ENCODE measurements at regions not wholly inside any gene's neighbourhood (a gene's known extent, or its start where the extent isn't known, plus 50 kb on each side); places are given as distances from the start of the nearest gene placed in this dataset.

- Mint-ChIP-seq H3K36me3 (no peaks in the 10 kb centered on the region), H3K4me1 (no peaks in the 10 kb centered on the region), H3K27ac (no peak overlapping the region), H3K4me3 (no peak overlapping the region), H3K27me3 (no peaks in the 10 kb centered on the region), H3K9me3 (no peaks in the 10 kb centered on the region)
- ATAC-seq (ENCODE audit: low read depth) (no peak), DNase-seq (ENCODE audit: low spot score in 2 of 2) (no peak)
These were observed 92.3 kb downstream of the GYPC start for GRCh38 chr2:126748188-126748760.

GRCh38 chr2:126748929-126749518 lies 93.1 kb downstream of the GYPC start:
- DNase-seq (ENCODE audit: low spot score in 2 of 2) (no peak), ATAC-seq (ENCODE audit: low read depth) (no peak)
- Mint-ChIP-seq H3K36me3 (no peaks in the 10 kb centered on the region), H3K27me3 (no peaks in the 10 kb centered on the region), H3K27ac (no peak overlapping the region), H3K9me3 (no peaks in the 10 kb centered on the region), H3K4me1 (no peaks in the 10 kb centered on the region), H3K4me3 (no peak overlapping the region)

- no peak for ATAC-seq (ENCODE audit: low read depth)
- no peaks in the 10 kb centered on the region for H3K4me1 Mint-ChIP-seq
- H3K4me3 Mint-ChIP-seq = no peak overlapping the region
- no peak overlapping the region for H3K27ac Mint-ChIP-seq
- DNase-seq (ENCODE audit: low spot score in 2 of 2) = no peak
- H3K9me3 Mint-ChIP-seq = no peaks in the 10 kb centered on the region
- no peaks in the 10 kb centered on the region for H3K27me3 Mint-ChIP-seq
- no peaks in the 10 kb centered on the region for H3K36me3 Mint-ChIP-seq
These were observed 93.6 kb downstream of the GYPC start for GRCh38 chr2:126749537-126749936.

GRCh38 chr2:126750506-126750905 lies 94.5 kb downstream of the GYPC start:
- no peaks in the 10 kb centered on the region for H3K36me3 Mint-ChIP-seq
- no peaks in the 10 kb centered on the region for H3K9me3 Mint-ChIP-seq
- no peaks in the 10 kb centered on the region for H3K4me1 Mint-ChIP-seq
- no peak overlapping the region for H3K27ac Mint-ChIP-seq
- DNase-seq (ENCODE audit: low spot score in 2 of 2) (no peak), ATAC-seq (ENCODE audit: low read depth) (no peak)
- no peaks in the 10 kb centered on the region for H3K27me3 Mint-ChIP-seq
- no peak overlapping the region for H3K4me3 Mint-ChIP-seq

DNA sequence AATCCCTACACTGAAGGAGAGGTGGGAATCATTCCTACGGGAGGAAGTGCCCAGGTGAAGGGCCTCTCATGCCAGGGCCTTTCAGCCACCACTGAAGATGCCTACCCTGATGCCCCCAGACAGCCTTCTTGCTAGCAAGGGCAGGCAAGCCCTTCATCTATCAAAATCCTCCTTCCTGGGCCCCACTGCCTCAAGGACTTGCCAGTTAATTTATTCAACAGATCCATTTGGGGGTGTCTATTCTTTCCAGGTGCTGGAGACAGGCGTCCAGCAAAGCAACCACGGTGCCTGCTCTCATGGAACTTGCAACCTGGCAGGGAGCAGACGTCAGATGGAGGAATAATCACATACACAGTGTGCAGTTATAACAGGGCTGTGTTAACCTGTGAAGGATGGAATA lies 95.5 kb downstream of the GYPC start:
- DNase-seq (ENCODE audit: low spot score in 2 of 2) = no peak
- Mint-ChIP-seq H3K4me1 (no peaks in the 10 kb centered on the region), H3K36me3 (no peaks in the 10 kb centered on the region), H3K9me3 (peaks cover 3% of the 10 kb centered on the region), H3K4me3 (no peak overlapping the region), H3K27me3 (peaks cover 4% of the 10 kb centered on the region), H3K27ac (no peak overlapping the region)
- no peak for ATAC-seq (ENCODE audit: low read depth)

DNA sequence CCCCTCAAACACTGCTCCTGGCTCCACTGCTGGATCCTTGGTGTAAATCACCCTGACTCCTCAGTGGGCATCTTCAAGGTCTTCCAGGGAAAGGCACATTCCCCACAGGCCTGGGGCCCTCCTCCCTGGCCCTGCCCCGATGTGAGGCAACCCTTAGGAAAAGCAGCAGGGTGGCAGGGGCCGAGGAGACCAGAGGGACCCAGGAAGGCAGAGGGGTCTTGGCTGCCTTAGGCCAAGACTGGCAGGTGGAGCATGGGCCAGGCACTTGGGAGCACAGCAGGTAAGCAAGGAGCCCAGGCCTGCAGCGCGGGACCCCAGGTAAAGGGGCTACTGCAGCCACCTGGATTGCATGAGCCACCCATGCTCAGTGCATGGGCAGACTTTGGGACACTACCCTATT lies 96.9 kb downstream of the GYPC start:
- DNase-seq (ENCODE audit: low spot score in 2 of 2) (no peak), ATAC-seq (ENCODE audit: low read depth) (no peak)
- H3K36me3 Mint-ChIP-seq = no peaks in the 10 kb centered on the region
- no peaks in the 10 kb centered on the region for H3K4me1 Mint-ChIP-seq
- peaks cover 3% of the 10 kb centered on the region for H3K9me3 Mint-ChIP-seq
- peaks cover 4% of the 10 kb centered on the region for H3K27me3 Mint-ChIP-seq
- H3K4me3 Mint-ChIP-seq = no peak overlapping the region
- H3K27ac Mint-ChIP-seq = no peak overlapping the region

DNA sequence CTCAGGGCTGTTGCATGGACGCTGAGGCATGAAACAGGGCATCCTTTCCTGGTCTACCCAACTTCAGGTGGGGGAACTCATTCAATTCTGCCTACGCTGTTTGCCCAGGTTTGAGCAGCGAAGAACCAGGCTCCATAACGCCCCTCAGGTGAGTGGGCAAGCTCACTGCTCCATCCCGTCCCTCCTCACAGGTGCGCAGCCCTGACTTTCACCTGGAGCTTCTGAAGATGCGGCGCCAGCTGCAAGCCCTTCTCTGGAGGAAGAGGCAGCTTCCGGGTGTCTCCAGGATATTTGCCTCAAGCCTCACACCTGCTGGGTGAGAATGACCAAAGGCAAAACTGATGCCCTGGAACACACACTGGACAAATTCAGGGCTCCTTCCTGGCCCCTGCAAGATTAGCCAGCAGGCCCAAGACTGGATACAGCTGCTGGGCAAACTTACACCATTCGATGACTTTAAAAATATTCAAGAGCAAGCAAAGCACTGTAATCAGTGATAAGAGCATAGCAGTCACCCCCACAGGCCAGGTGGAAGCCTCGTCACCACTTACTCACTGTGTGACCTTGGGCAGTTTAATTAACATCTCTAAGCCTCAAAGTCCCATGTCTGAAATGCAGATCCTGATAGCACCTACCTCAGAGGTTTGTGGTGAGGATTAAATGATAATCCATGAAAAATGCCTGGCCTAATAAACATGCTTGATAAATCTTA lies 97.7 kb downstream of the GYPC start:
- H3K27me3 Mint-ChIP-seq = peaks cover 4% of the 10 kb centered on the region
- no peaks in the 10 kb centered on the region for H3K4me1 Mint-ChIP-seq
- no peak overlapping the region for H3K4me3 Mint-ChIP-seq
- DNase-seq (ENCODE audit: low spot score in 2 of 2) (no peak), ATAC-seq (ENCODE audit: low read depth) (no peak)
- H3K36me3 Mint-ChIP-seq = no peaks in the 10 kb centered on the region
- H3K9me3 Mint-ChIP-seq = peaks cover 3% of the 10 kb centered on the region
- H3K27ac Mint-ChIP-seq = no peak overlapping the region

GRCh38 chr2:126754240-126755004 lies 98.5 kb downstream of the GYPC start:
- ATAC-seq (ENCODE audit: low read depth) (no peak), DNase-seq (ENCODE audit: low spot score in 2 of 2) (no peak)
- Mint-ChIP-seq H3K36me3 (no peaks in the 10 kb centered on the region), H3K27ac (no peak overlapping the region), H3K9me3 (peaks cover 3% of the 10 kb centered on the region), H3K27me3 (peaks cover 9% of the 10 kb centered on the region), H3K4me1 (no peaks in the 10 kb centered on the region), H3K4me3 (no peak overlapping the region)

DNA sequence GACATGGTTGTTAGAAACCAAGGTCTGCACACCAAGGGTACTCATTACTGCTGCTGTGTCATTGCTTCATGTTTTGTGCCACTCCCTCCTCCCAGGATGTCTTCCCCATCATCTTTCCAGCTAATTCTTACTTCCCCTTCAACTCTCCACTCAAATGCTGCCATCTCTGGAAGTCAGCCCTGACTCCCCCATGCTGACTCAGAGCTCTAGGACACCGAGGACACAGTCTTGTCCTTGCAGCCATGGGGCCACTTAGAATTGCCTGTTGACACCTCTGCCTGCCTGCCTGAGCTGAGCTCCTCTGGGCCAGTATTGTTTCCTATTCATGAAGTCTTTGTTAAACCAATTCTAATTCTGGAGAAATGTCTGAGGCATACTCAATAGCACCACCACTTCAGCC lies 100.2 kb downstream of the GYPC start:
- no peak overlapping the region for H3K27ac Mint-ChIP-seq
- H3K36me3 Mint-ChIP-seq = no peaks in the 10 kb centered on the region
- H3K4me1 Mint-ChIP-seq = no peaks in the 10 kb centered on the region
- DNase-seq (ENCODE audit: low spot score in 2 of 2) (no peak), ATAC-seq (ENCODE audit: low read depth) (no peak)
- peaks cover 3% of the 10 kb centered on the region for H3K9me3 Mint-ChIP-seq
- no peak overlapping the region for H3K4me3 Mint-ChIP-seq
- peaks cover 9% of the 10 kb centered on the region for H3K27me3 Mint-ChIP-seq

GRCh38 chr2:126761256-126761980 lies 105.5 kb downstream of the GYPC start:
- DNase-seq (ENCODE audit: low spot score in 2 of 2) = no peak
- Mint-ChIP-seq H3K36me3 (no peaks in the 10 kb centered on the region), H3K9me3 (no peaks in the 10 kb centered on the region), H3K27ac (no peak overlapping the region), H3K4me1 (peaks cover 2% of the 10 kb centered on the region), H3K4me3 (no peak overlapping the region), H3K27me3 (peaks cover 6% of the 10 kb centered on the region)
- ATAC-seq (ENCODE audit: low read depth) = no peak

DNA sequence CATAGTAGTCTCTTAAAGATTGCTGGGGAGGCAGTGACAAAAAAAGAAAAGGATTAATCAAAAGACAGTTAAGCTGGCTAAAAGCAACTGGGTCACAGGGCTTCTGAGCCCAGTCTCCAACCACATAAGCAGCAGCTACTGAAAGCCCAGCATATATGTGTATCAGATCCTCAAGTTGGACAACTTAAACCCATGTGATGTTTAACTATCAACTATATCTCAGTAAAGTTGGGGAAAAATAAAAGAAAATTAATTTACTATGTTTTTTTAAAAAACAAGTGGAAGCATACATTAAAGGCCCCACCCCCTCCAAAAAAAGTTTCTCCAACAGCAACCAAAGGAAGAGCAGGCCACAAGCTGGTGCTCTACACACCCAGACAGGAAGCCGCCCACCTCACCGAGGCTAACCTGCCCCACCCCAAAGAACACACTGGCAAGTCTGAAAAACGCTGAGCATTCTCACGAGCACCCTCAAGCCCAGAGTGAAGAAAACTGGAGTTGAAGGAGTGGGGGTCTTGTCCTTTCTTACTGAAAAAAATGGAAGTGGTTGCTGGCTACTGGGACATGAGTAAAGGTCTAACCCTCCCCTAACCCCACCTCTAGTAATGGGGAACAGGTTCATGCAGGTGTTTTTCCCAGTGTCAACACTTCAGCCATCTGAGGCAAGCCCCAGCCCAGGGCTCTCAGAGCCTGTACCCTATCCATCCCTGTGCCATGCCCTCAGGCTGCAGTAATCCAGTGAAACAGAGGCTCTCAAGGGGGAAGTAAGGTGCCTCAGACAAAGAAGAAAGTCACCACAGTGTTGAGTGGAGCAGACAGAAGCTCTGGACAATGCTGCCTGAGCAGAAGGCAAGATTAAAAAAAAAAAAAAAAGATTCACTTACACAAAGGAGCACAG lies 106.3 kb downstream of the GYPC start:
- Mint-ChIP-seq H3K9me3 (no peaks in the 10 kb centered on the region), H3K4me1 (peaks cover 2% of the 10 kb centered on the region), H3K36me3 (no peaks in the 10 kb centered on the region), H3K27ac (no peak overlapping the region), H3K4me3 (no peak overlapping the region), H3K27me3 (peaks cover 6% of the 10 kb centered on the region)
- no peak for ATAC-seq (ENCODE audit: low read depth)
- no peak for DNase-seq (ENCODE audit: low spot score in 2 of 2)

DNA sequence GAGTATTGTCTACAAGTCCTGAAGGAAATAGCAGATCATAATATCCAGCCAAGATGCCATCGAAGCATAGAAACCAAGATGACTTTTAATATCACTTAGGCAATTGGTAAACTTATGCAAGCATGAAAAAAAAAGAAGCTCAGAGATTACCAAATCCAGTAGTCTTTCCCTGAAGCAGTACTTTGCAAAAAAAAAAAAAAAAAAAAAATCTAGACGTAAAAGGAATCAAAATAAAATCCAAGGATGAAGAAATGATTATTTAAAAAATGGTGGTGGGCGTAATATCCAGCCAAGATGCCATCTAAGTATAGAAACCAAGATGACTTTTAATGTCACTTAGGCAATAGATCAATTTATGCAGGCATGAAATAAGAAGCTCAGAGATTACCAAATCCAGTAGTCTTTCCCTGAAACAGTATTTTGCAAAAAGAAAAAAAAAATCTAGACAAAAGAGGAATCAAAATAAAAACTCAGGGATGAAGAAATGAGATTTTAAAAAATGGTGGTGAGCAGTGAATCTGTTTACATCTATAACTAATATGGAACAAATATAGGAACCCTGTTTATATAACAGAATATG lies 108.8 kb downstream of the GYPC start:
- DNase-seq (ENCODE audit: low spot score in 2 of 2) (no peak), ATAC-seq (ENCODE audit: low read depth) (no peak)
- Mint-ChIP-seq H3K27ac (no peak overlapping the region), H3K4me1 (peaks cover 2% of the 10 kb centered on the region), H3K9me3 (no peaks in the 10 kb centered on the region), H3K4me3 (no peak overlapping the region), H3K27me3 (peaks cover 6% of the 10 kb centered on the region), H3K36me3 (no peaks in the 10 kb centered on the region)

GRCh38 chr2:126765395-126765794 lies 109.4 kb downstream of the GYPC start:
- no peak overlapping the region for H3K4me3 Mint-ChIP-seq
- H3K27me3 Mint-ChIP-seq = peaks cover 9% of the 10 kb centered on the region
- H3K4me1 Mint-ChIP-seq = peaks cover 2% of the 10 kb centered on the region
- no peaks in the 10 kb centered on the region for H3K36me3 Mint-ChIP-seq
- DNase-seq (ENCODE audit: low spot score in 2 of 2) (no peak), ATAC-seq (ENCODE audit: low read depth) (no peak)
- H3K27ac Mint-ChIP-seq = no peak overlapping the region
- no peaks in the 10 kb centered on the region for H3K9me3 Mint-ChIP-seq
